MM.1S (cell line): ENCODE measurements at regions not wholly inside any gene's neighbourhood (a gene's known extent, or its start where the extent isn't known, plus 50 kb on each side); places are given as distances from the start of the nearest gene placed in this dataset.

ENCODE experiments used
- CTCF ChIP-seq: fragments of 300-600 bp; sonication (generic); IDR thresholded peaks from 2 replicates; pipeline ENCODE4 v1.5.1; 2016; ENCODE audit warnings: antibody characterized with exemption, low read length, mixed read lengths
- EZH2 ChIP-seq: fragments of 300-600 bp; sonication (generic); optimal IDR thresholded peaks from 2 replicates; pipeline ENCODE3; 2017; ENCODE audit warnings: low read depth, mild to moderate bottlenecking, antibody characterized with exemption, low read length, mixed read lengths
- EZH2phosphoT487 ChIP-seq: fragments of 300-600 bp; sonication (generic); IDR thresholded peaks from 2 replicates; pipeline ENCODE4 v1.6.1; 2018; ENCODE audit warnings: antibody characterized with exemption, low read length

GRCh38 chr13:100853434-100853833 lies 178.8 kb upstream of the TMTC4 start:
- TF ChIP-seq CTCF: no peak
- no peak for TF ChIP-seq EZH2
- no peak for TF ChIP-seq EZH2phosphoT487
